ENCODE measurements at regions not wholly inside any gene's neighbourhood (a gene's known extent, or its start where the extent isn't known, plus 50 kb on each side); places are given as distances from the start of the nearest gene placed in this dataset.

DNA sequence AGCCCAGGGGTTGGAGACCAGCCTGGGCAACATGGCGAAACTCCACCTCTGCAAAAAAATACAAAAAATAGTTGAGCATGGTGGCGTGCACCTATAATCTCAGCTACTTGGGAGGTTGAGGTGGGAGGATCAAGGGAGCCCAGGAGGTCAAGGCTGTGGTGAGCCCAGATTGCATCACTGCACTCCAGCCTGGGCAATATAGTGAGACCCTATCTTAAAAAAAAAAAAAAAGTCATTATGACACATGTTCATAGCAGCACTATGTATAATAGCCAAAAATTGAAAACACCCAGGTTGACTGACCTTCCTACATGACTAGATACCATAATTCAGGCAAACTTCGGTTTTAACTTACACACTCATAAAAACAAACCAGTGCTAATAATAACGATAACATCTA lies 90.8 kb upstream of the RBPJ start:
- TF ChIP-seq ZFP30 (CRISPR knock-in tag; IDR thresholded peaks at IDR 0.05) = no peak
- TF ChIP-seq ESRRG (CRISPR knock-in tag; IDR thresholded peaks at IDR 0.05) = no peak
- no peak for TF ChIP-seq RARB (CRISPR knock-in tag; IDR thresholded peaks at IDR 0.05)
- no peak for TF ChIP-seq ZNF70 (CRISPR knock-in tag; IDR thresholded peaks at IDR 0.05)
- TF ChIP-seq BACH2 (CRISPR knock-in tag; IDR thresholded peaks at IDR 0.05; ENCODE audit: borderline replicate concordance) = no peak
- TF ChIP-seq OSR1 (CRISPR knock-in tag; IDR thresholded peaks at IDR 0.05) = no peak
- no peak for TF ChIP-seq ZNF8 (CRISPR knock-in tag; IDR thresholded peaks at IDR 0.05)
- TF ChIP-seq TCF4 (CRISPR knock-in tag; IDR thresholded peaks at IDR 0.05; ENCODE audit: borderline replicate concordance) = no peak
- TF ChIP-seq CSRNP3 (CRISPR knock-in tag; IDR thresholded peaks at IDR 0.05) = no peak
- no peak for TF ChIP-seq ISL1 (CRISPR knock-in tag; IDR thresholded peaks at IDR 0.05)
- TF ChIP-seq TOX (CRISPR knock-in tag; IDR thresholded peaks at IDR 0.05; ENCODE audit: borderline replicate concordance) = no peak
- TF ChIP-seq ARNTL (CRISPR knock-in tag; IDR thresholded peaks at IDR 0.05; ENCODE audit: borderline replicate concordance, low read depth) = no peak
- no peak for ATAC-seq

DNA sequence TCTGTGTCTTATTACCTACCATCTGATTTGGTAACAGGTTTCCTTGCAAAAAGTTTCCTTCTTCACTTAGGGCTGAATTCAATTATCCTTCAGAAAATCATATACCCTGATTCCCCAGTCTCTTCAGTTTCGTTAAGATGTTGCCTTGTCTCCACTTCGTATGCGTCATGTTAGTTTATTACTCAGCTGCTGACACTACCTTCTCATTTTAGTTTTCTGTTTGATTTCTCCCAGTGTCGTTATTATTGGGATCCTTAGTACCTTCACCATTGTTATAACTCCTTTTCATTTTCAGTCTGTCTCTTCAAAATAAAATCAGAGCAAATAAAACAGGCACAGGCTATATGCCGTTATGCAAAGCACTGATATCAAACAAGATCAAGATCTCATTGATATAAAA lies 87.5 kb upstream of the RBPJ start:
- no peak for TF ChIP-seq ZNF8 (CRISPR knock-in tag; IDR thresholded peaks at IDR 0.05)
- TF ChIP-seq CREB5 (CRISPR knock-in tag; IDR thresholded peaks at IDR 0.05; ENCODE audit: low read depth) = no peak
- TF ChIP-seq ISL1 (CRISPR knock-in tag; IDR thresholded peaks at IDR 0.05) = no peak
- TF ChIP-seq OSR1 (CRISPR knock-in tag; IDR thresholded peaks at IDR 0.05) = no peak
- TF ChIP-seq ZNF565 (CRISPR knock-in tag; conservative IDR thresholded peaks at IDR 0.05; ENCODE audit: low read depth) = no peak
- no peak for TF ChIP-seq RARB (CRISPR knock-in tag; IDR thresholded peaks at IDR 0.05)
- TF ChIP-seq ZC3H10 (CRISPR knock-in tag; IDR thresholded peaks at IDR 0.05) = no peak
- TF ChIP-seq ESRRG (CRISPR knock-in tag; IDR thresholded peaks at IDR 0.05) = no peak
- TF ChIP-seq, protein P1, sequence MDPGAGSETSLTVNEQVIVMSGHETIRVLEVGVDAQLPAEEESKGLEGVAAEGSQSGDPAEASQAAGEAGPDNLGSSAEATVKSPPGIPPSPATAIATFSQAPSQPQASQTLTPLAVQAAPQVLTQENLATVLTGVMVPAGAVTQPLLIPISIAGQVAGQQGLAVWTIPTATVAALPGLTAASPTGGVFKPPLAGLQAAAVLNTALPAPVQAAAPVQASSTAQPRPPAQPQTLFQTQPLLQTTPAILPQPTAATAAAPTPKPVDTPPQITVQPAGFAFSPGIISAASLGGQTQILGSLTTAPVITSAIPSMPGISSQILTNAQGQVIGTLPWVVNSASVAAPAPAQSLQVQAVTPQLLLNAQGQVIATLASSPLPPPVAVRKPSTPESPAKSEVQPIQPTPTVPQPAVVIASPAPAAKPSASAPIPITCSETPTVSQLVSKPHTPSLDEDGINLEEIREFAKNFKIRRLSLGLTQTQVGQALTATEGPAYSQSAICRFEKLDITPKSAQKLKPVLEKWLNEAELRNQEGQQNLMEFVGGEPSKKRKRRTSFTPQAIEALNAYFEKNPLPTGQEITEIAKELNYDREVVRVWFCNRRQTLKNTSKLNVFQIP (CRISPR knock-in tag; IDR thresholded peaks at IDR 0.05; ENCODE audit: borderline replicate concordance, low read depth) = no peak
- no peak for TF ChIP-seq ZFP30 (CRISPR knock-in tag; IDR thresholded peaks at IDR 0.05)
- TF ChIP-seq, protein P2, sequence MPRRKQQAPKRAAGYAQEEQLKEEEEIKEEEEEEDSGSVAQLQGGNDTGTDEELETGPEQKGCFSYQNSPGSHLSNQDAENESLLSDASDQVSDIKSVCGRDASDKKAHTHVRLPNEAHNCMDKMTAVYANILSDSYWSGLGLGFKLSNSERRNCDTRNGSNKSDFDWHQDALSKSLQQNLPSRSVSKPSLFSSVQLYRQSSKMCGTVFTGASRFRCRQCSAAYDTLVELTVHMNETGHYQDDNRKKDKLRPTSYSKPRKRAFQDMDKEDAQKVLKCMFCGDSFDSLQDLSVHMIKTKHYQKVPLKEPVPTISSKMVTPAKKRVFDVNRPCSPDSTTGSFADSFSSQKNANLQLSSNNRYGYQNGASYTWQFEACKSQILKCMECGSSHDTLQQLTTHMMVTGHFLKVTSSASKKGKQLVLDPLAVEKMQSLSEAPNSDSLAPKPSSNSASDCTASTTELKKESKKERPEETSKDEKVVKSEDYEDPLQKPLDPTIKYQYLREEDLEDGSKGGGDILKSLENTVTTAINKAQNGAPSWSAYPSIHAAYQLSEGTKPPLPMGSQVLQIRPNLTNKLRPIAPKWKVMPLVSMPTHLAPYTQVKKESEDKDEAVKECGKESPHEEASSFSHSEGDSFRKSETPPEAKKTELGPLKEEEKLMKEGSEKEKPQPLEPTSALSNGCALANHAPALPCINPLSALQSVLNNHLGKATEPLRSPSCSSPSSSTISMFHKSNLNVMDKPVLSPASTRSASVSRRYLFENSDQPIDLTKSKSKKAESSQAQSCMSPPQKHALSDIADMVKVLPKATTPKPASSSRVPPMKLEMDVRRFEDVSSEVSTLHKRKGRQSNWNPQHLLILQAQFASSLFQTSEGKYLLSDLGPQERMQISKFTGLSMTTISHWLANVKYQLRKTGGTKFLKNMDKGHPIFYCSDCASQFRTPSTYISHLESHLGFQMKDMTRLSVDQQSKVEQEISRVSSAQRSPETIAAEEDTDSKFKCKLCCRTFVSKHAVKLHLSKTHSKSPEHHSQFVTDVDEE (CRISPR knock-in tag; IDR thresholded peaks at IDR 0.05) = no peak
- TF ChIP-seq BACH2 (CRISPR knock-in tag; IDR thresholded peaks at IDR 0.05; ENCODE audit: borderline replicate concordance) = no peak
- TF ChIP-seq, protein P3, sequence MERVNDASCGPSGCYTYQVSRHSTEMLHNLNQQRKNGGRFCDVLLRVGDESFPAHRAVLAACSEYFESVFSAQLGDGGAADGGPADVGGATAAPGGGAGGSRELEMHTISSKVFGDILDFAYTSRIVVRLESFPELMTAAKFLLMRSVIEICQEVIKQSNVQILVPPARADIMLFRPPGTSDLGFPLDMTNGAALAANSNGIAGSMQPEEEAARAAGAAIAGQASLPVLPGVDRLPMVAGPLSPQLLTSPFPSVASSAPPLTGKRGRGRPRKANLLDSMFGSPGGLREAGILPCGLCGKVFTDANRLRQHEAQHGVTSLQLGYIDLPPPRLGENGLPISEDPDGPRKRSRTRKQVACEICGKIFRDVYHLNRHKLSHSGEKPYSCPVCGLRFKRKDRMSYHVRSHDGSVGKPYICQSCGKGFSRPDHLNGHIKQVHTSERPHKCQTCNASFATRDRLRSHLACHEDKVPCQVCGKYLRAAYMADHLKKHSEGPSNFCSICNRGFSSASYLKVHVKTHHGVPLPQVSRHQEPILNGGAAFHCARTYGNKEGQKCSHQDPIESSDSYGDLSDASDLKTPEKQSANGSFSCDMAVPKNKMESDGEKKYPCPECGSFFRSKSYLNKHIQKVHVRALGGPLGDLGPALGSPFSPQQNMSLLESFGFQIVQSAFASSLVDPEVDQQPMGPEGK (CRISPR knock-in tag; IDR thresholded peaks at IDR 0.05; ENCODE audit: borderline replicate concordance) = no peak
- TF ChIP-seq CSRNP3 (CRISPR knock-in tag; IDR thresholded peaks at IDR 0.05) = no peak
- no peak for TF ChIP-seq TOX (CRISPR knock-in tag; IDR thresholded peaks at IDR 0.05; ENCODE audit: borderline replicate concordance)
- no peak for TF ChIP-seq SNAI2 (CRISPR knock-in tag; IDR thresholded peaks at IDR 0.05)
- ATAC-seq = no peak
